Karpas-422 (cell line): ENCODE measurements at regions not wholly inside any gene's neighbourhood (a gene's known extent, or its start where the extent isn't known, plus 50 kb on each side); places are given as distances from the start of the nearest gene placed in this dataset.

ENCODE experiments used
- DNase-seq: peaks from one replicate; pipeline ENCODE4 v3.0.0-alpha.2; 2015
- H2AFZ ChIP-seq: fragments of 200-600 bp; sonication (generic); 2 replicates; pipeline ENCODE4 v1.6.1; 2014; ENCODE audit warnings: antibody characterized with exemption, low read length, mixed read lengths
- H3K27ac ChIP-seq: fragments of 200-600 bp; sonication (generic); 2 replicates; pipeline ENCODE4 v1.5.1; 2014; ENCODE audit warnings: mild to moderate bottlenecking, low read length, moderate library complexity
- H3K27me3 ChIP-seq: fragments of 200-600 bp; sonication (generic); 2 replicates; pipeline ENCODE4 v1.6.1; 2014; ENCODE audit warnings: low read length, mixed read lengths
- H3K36me3 ChIP-seq: fragments of 200-600 bp; sonication (generic); 2 replicates; pipeline ENCODE4 v1.6.1; 2014; ENCODE audit warnings: low read length, mixed read lengths; ENCODE audit not compliant: insufficient read depth
- H3K4me1 ChIP-seq: fragments of 200-600 bp; sonication (generic); 2 replicates; pipeline ENCODE4 v1.6.1; 2014; ENCODE audit warnings: mild to moderate bottlenecking, low read length, mixed read lengths
- H3K4me2 ChIP-seq: fragments of 200-600 bp; sonication (generic); 2 replicates; pipeline ENCODE4 v1.6.1; 2014; ENCODE audit warnings: low read length, low read depth, mild to moderate bottlenecking; ENCODE audit not compliant: poor library complexity, severe bottlenecking
- H3K4me3 ChIP-seq: fragments of 200-600 bp; sonication (generic); 2 replicates; pipeline ENCODE4 v1.5.1; 2014; ENCODE audit warnings: mild to moderate bottlenecking, antibody characterized with exemption, low read length, mixed read lengths
- H3K79me2 ChIP-seq: fragments of 200-600 bp; sonication (generic); 2 replicates; pipeline ENCODE4 v1.6.1; 2014; ENCODE audit warnings: mild to moderate bottlenecking, low read length, mixed read lengths
- H3K9ac ChIP-seq: fragments of 200-600 bp; sonication (generic); 2 replicates; pipeline ENCODE4 v1.6.0; 2014; ENCODE audit warnings: low read length
- H3K9me2 ChIP-seq: fragments of 200-600 bp; sonication (generic), shearing (Covaris generic); replicated peaks from 2 replicates; pipeline ENCODE4 v1.6.0; 2014; ENCODE audit warnings: mild to moderate bottlenecking, low read length, moderate library complexity; ENCODE audit not compliant: insufficient read depth
- H3K9me3 ChIP-seq: fragments of 300-700, 200-600 bp; sonication (generic); 2 replicates; pipeline ENCODE4 v1.6.1; 2014; ENCODE audit warnings: low read length, mixed read lengths
- H4K20me1 ChIP-seq: fragments of 200-600 bp; sonication (generic); 2 replicates; pipeline ENCODE4 v1.6.1; 2014; ENCODE audit warnings: mild to moderate bottlenecking, antibody characterized with exemption, low read length, low read depth; ENCODE audit not compliant: insufficient read depth

DNA sequence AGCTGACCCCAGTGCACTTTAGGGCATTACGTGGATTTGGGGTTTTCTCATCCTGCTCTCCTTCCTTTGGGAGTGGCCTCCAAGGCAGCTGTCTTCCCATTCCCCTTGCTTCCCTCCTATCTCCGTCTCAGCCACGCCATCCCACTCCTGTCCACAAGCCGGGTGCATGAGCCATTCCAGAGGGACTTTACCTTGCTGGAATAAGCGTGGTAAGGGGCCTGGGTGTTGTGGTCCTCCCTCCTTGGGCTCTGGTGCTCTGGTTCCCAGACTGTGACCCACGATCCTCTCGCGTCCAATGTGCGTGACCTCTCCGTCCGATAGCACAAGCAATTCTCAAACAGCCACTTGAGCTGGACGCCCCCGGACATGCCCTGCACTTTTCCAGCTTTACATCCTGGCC lies 60.6 kb upstream of the NKX2-2 start:
- Histone ChIP-seq H3K79me2 (no peaks in the 10 kb centered on the region), H3K4me3 (no peak overlapping the region), H3K4me2 (no peak overlapping the region), H3K27ac (no peak overlapping the region), H4K20me1 (no peaks in the 10 kb centered on the region), H3K9me3 (no peaks in the 10 kb centered on the region), H3K9me2 (no peaks in the 10 kb centered on the region), H3K27me3 (no peaks in the 10 kb centered on the region), H3K9ac (no peak overlapping the region), H2AFZ (no peak overlapping the region), H3K4me1 (no peaks in the 10 kb centered on the region), H3K36me3 (no peaks in the 10 kb centered on the region)
- no peak for DNase-seq

DNA sequence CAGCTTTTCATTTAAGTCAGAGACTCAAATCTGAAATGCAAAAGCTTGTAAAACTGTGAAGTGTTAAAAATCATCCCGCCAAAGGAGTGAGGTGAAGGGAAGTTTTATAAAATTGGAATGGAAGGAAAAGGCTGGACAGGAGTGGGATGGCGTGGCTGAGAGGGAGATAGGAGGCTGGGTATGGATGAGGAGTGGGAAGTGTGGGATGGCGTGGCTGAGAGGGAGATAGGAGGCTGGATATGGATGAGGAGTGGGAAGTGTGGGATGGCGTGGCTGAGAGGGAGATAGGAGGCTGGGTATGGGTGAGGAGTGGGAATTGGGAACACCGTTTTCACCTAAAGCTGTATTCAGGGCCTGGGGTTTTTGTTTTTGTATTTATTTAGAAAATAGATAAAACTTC lies 59.4 kb upstream of the NKX2-2 start:
- no peaks in the 10 kb centered on the region for H3K36me3 ChIP-seq
- no peak overlapping the region for H3K9ac ChIP-seq
- H3K4me2 ChIP-seq = no peak overlapping the region

DNA sequence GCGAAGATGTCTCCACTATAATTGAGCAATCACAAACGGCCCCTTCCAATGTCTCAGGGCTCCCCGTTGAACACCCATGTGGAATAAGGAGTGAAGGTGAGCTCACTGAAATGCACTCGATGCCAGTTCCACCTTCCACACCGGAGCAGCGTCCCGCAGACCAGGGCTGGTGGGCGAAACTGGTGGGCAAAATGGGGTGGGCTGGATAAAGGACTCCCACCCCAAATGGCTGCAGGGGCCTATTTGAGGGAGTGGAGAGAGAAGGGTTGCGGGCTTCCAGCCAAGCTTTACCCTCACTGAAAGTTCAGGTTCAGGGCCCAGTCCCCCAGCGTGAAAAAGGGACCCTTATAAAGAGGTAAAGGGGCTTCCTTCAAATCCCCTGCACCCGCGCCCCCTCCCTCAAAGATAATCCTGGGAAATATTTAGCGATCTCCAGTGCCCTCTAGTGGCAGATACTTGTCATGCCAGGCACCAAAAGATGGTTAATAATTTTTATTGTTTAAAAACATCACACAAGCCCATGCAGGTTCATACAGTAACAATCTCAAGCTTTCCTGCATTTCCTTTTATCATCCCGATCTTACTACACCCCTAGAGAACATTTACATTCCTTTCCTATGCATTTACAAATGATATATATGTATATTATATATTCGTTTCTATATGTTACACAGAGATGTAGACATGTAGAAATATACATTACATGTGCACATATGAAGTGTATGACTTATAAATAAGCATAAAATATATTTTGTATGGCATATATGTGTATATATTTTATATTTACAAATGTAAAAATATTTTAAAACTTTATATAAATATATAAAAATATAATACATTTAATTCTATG lies 58.2 kb upstream of the NKX2-2 start:
- H3K4me2 ChIP-seq = no peak overlapping the region
- no peaks in the 10 kb centered on the region for H3K27me3 ChIP-seq
- H3K9me2 ChIP-seq = no peaks in the 10 kb centered on the region
- H3K9me3 ChIP-seq = no peaks in the 10 kb centered on the region
- H3K36me3 ChIP-seq = no peaks in the 10 kb centered on the region
- no peak overlapping the region for H3K27ac ChIP-seq
- peak; percentile 62 for DNase-seq
- no peak overlapping the region for H3K4me3 ChIP-seq
- no peak overlapping the region for H2AFZ ChIP-seq
- H3K4me1 ChIP-seq = no peaks in the 10 kb centered on the region
- no peak overlapping the region for H3K9ac ChIP-seq
- no peaks in the 10 kb centered on the region for H4K20me1 ChIP-seq
- H3K79me2 ChIP-seq = no peaks in the 10 kb centered on the region

More for the DNA sequence above, 59.4 kb upstream of the NKX2-2 start:
- Histone ChIP-seq H2AFZ (no peak overlapping the region), H4K20me1 (no peaks in the 10 kb centered on the region), H3K9me2 (no peaks in the 10 kb centered on the region), H3K27me3 (no peaks in the 10 kb centered on the region), H3K79me2 (no peaks in the 10 kb centered on the region), H3K4me3 (no peak overlapping the region), H3K4me1 (no peaks in the 10 kb centered on the region), H3K9me3 (no peaks in the 10 kb centered on the region), H3K27ac (no peak overlapping the region)
- no peak for DNase-seq

DNA sequence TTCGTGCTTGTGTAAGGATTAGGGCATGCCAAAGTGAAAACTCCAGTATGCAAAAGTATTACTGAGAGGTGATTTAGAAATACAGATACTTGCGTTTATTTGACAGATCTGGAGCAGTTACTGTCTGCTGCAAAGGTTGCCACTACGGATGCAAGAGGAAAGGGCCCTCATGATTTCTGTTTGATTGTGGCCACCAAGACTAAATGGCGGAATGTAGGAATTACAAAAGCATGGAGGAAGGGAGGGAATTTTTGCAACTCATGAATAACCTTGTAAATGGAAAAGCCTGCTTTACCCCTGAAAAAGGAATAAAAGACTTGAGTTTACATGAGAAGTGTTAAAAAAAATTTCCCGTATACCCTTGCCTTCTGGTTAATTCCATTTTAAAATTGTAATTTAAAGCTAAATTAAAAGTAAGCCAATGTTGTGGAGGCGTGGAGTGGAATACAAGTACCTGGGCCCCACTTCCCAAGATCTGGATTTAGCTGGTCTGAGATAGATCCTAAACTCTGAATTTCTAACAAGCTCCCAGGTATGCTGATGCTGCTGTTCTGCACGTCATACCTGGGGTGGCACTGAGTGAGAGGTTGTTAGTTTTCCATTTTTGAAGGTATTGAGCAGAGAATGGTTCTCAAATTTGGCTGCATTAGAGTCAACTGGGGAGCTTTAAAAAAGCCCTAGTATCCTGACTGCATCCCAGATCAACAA lies 56.6 kb upstream of the NKX2-2 start:
- no peaks in the 10 kb centered on the region for H3K9me2 ChIP-seq
- no peak overlapping the region for H3K4me2 ChIP-seq
- no peak overlapping the region for H3K9ac ChIP-seq
- DNase-seq = no peak
- H3K36me3 ChIP-seq = no peaks in the 10 kb centered on the region
- no peaks in the 10 kb centered on the region for H4K20me1 ChIP-seq
- no peaks in the 10 kb centered on the region for H3K9me3 ChIP-seq
- H3K27ac ChIP-seq = no peak overlapping the region
- no peaks in the 10 kb centered on the region for H3K4me1 ChIP-seq
- no peaks in the 10 kb centered on the region for H3K79me2 ChIP-seq
- no peaks in the 10 kb centered on the region for H3K27me3 ChIP-seq
- no peak overlapping the region for H3K4me3 ChIP-seq
- no peak overlapping the region for H2AFZ ChIP-seq

DNA sequence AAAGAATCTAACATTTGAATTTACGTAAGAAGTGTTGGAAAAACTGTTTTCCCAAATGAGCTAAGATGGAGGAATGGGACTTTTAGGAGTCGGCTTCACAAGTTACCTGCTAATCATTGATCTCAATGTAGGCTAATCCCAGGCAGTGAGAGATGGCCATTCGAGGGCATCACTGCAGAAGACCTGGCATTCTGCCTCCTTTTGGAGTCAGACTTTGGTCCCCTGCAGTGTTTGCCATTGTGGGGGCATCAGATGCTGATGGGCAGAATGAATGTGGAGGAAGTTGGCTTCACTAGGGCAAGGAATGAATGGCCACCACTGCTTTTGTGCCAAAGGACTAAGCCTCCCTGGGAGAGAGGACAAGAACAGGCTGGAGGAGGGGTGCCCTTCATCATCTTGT lies 55.7 kb upstream of the NKX2-2 start:
- H3K4me3 ChIP-seq = no peak overlapping the region
- no peaks in the 10 kb centered on the region for H3K36me3 ChIP-seq
- H3K9me2 ChIP-seq = no peaks in the 10 kb centered on the region
- no peak overlapping the region for H3K4me2 ChIP-seq
- no peaks in the 10 kb centered on the region for H3K79me2 ChIP-seq
- H3K9ac ChIP-seq = no peak overlapping the region
- no peaks in the 10 kb centered on the region for H3K9me3 ChIP-seq
- no peaks in the 10 kb centered on the region for H4K20me1 ChIP-seq
- no peak overlapping the region for H2AFZ ChIP-seq
- no peaks in the 10 kb centered on the region for H3K27me3 ChIP-seq
- H3K27ac ChIP-seq = no peak overlapping the region
- no peaks in the 10 kb centered on the region for H3K4me1 ChIP-seq
- DNase-seq = no peak

DNA sequence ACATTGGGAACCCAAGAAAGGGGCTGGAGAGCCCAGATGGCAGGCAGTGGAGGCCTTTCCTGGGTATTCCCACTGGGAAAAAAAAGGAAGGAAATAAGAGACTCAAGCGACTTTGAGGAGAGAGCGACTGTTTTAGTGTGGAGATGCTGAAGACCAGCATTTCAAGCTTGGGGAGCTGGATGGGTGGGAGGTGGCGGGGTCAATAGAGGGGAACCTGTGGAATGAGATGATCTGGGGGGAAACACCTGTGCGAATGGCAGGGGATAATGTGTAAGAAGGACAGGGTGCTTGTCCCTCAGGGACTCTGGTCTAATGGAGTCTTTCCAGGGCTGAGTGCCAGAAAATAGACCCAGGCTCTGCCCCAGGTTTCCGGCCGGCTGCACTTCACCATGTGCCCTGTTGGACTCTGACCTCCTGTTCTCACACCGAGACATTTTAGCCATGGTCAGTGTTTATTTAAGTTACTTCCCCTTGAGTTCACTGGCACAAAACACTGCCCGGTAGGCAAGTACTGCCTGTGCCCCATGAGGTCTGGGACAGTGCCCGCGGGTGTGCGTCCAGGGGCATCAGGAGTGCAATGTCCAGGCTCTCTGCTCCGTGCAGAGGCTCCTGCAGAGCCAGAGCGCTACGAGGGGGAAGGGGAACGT lies 50.4 kb upstream of the NKX2-2 start:
- Histone ChIP-seq H3K9me2 (no peaks in the 10 kb centered on the region), H4K20me1 (no peaks in the 10 kb centered on the region), H3K27me3 (no peaks in the 10 kb centered on the region), H3K4me3 (no peak overlapping the region), H3K4me1 (peaks cover 6% of the 10 kb centered on the region), H3K27ac (no peak overlapping the region), H2AFZ (no peak overlapping the region), H3K4me2 (no peak overlapping the region), H3K36me3 (no peaks in the 10 kb centered on the region), H3K79me2 (no peaks in the 10 kb centered on the region), H3K9ac (no peak overlapping the region), H3K9me3 (no peaks in the 10 kb centered on the region)
- DNase-seq = no peak
